SK-N-SH (cell line): ENCODE measurements at regions not wholly inside any gene's neighbourhood (a gene's known extent, or its start where the extent isn't known, plus 50 kb on each side); places are given as distances from the start of the nearest gene placed in this dataset.

Experiments
- CTCF ChIA-PET: fragments of 300-600, 350-600 bp; formaldehyde crosslinking; extraction: SDS; loops from one replicate; lab custom pipeline; 2021; lab: Yijun Ruan, JAX
- POLR2A ChIA-PET: fragments of 350-600 bp; sonication (Branson Sonifier 250); formaldehyde crosslinking; extraction: SDS; loops from one replicate; lab custom pipeline; 2020; ENCODE audit warnings: antibody characterized with exemption, inconsistent platforms; lab: Yijun Ruan, JAX
- DNase-seq: peaks from one replicate; pipeline ENCODE4 v3.0.0; 2012
- H2AFZ ChIP-seq: fragments of 200-600 bp; sonication (generic); 2 replicates; pipeline ENCODE4 v1.8.1; 2016; ENCODE audit warnings: antibody characterized with exemption, mild to moderate bottlenecking, low read depth
- H3F3A ChIP-seq: fragments of 200-600 bp; sonication (generic); replicated peaks from 2 replicates; pipeline ENCODE3; 2016; ENCODE audit warnings: antibody characterized with exemption, mild to moderate bottlenecking; ENCODE audit not compliant: insufficient read depth
- H3K27ac ChIP-seq, 2 experiments: fragments of 200-500 bp in 1 of 2; fragments of 200-600 bp in 1 of 2; sonication (Bioruptor generic) in 1 of 2; sonication (generic), shearing (Covaris generic) in 1 of 2; 2 replicates each; pipeline versions ENCODE4 v1.5.1 to v1.6.1; 2014 to 2016; ENCODE audit warnings: low read depth in 2 of 2, inconsistent platforms in 1 of 2, low read length in 1 of 2, mild to moderate bottlenecking in 1 of 2, mixed read lengths in 1 of 2
- H3K27me3 ChIP-seq: fragments of 200-600 bp; sonication (generic), shearing (Covaris generic); 2 replicates; pipeline ENCODE4 v1.6.1; 2016; ENCODE audit warnings: mixed run types; ENCODE audit not compliant: insufficient read depth
- H3K36me3 ChIP-seq, 2 experiments: fragments of 200-500 bp in 1 of 2; fragments of 200-600 bp in 1 of 2; sonication (Bioruptor generic) in 1 of 2; sonication (generic) in 1 of 2; replicated peaks in 1 of 2; 2 replicates each; pipeline versions ENCODE3 to v1.5.1; 2014 to 2016; ENCODE audit warnings: low read length in 1 of 2, mild to moderate bottlenecking in 1 of 2; ENCODE audit not compliant: insufficient read depth in 2 of 2, control insufficient read depth in 1 of 2
- H3K4me1 ChIP-seq, 2 experiments: fragments of 200-500 bp in 1 of 2; fragments of 200-600 bp in 1 of 2; sonication (Bioruptor generic) in 1 of 2; sonication (generic), shearing (Covaris generic) in 1 of 2; 2 replicates each; pipeline versions ENCODE4 v1.5.1 to v1.6.1; 2014 to 2016; ENCODE audit warnings: low read depth in 1 of 2, low read length in 1 of 2, mixed run types in 1 of 2; ENCODE audit not compliant: insufficient read depth in 2 of 2, control insufficient read depth in 1 of 2
- H3K4me2 ChIP-seq: fragments of 200-600 bp; sonication (generic), shearing (Covaris generic); 2 replicates; pipeline ENCODE4 v1.6.1; 2017; ENCODE audit warnings: mixed run types
- H3K4me3 ChIP-seq, 2 experiments: fragments of 200-500 bp in 1 of 2; fragments of 200-600 bp in 1 of 2; sonication (Bioruptor generic) in 1 of 2; sonication (generic), shearing (Covaris generic) in 1 of 2; 2 replicates each; pipeline versions ENCODE4 v1.5.1 to v1.8.1; 2014 to 2016; ENCODE audit warnings: low read depth in 2 of 2, inconsistent platforms in 1 of 2, low read length in 1 of 2, mild to moderate bottlenecking in 1 of 2, mixed read lengths in 1 of 2, moderate library complexity in 1 of 2
- H3K79me2 ChIP-seq: fragments of 200-600 bp; sonication (generic); 2 replicates; pipeline ENCODE4 v1.8.1; 2017; ENCODE audit warnings: mild to moderate bottlenecking; ENCODE audit not compliant: insufficient read depth
- H3K9ac ChIP-seq: fragments of 200-600 bp; sonication (generic); 2 replicates; pipeline ENCODE4 v1.6.1; 2017; ENCODE audit warnings: mixed run types
- H3K9me2 ChIP-seq: fragments of 200-600 bp; sonication (generic); 2 replicates; pipeline ENCODE4 v1.6.1; 2017; ENCODE audit warnings: mixed run types
- H3K9me3 ChIP-seq: fragments of 200-600 bp; sonication (generic); 2 replicates; pipeline ENCODE4 v1.6.1; 2017; ENCODE audit warnings: mixed run types, mild to moderate bottlenecking, moderate library complexity
- H4K20me1 ChIP-seq: fragments of 200-600 bp; sonication (generic); 2 replicates; pipeline ENCODE4 v1.6.1; 2017; ENCODE audit warnings: mild to moderate bottlenecking, mixed run types; ENCODE audit not compliant: insufficient read depth
- ELF1 ChIP-seq: IDR thresholded peaks from 2 replicates; pipeline ENCODE4 v1.4.0; 2012
- EZH2phosphoT487 ChIP-seq: fragments of 200-600 bp; sonication (generic); IDR thresholded peaks from 2 replicates; pipeline ENCODE4 v1.6.1; 2017; ENCODE audit warnings: low read depth, mixed run types, mild to moderate bottlenecking, antibody characterized with exemption, moderate library complexity, borderline replicate concordance
- FOXJ3 ChIP-seq: sonication (generic); formaldehyde crosslinking; IDR thresholded peaks from 2 replicates; pipeline ENCODE4 v1.5.1; 2020; ENCODE audit warnings: mild to moderate bottlenecking, missing genetic modification reagents
- FOXM1 ChIP-seq: IDR thresholded peaks from 2 replicates; pipeline ENCODE4 v1.4.0; 2012; ENCODE audit warnings: low read depth, mild to moderate bottlenecking
- MXI1 ChIP-seq: IDR thresholded peaks from 2 replicates; pipeline ENCODE4 v1.6.1; 2012; ENCODE audit warnings: mild to moderate bottlenecking, low read depth, low read length, improper control_type of control experiment
- NFIC ChIP-seq: IDR thresholded peaks from 2 replicates; pipeline ENCODE4 v1.4.0; 2012; ENCODE audit warnings: borderline replicate concordance
- RAD21 ChIP-seq: IDR thresholded peaks from 2 replicates; pipeline ENCODE4 v1.6.1; 2012; ENCODE audit warnings: mild to moderate bottlenecking, low read length
- RCOR1 ChIP-seq: fragments of 150-350 bp; IDR thresholded peaks from 2 replicates; pipeline ENCODE4 v1.6.1; 2017; ENCODE audit warnings: antibody characterized with exemption, low read length
- RFX5 ChIP-seq: IDR thresholded peaks from 2 replicates; pipeline ENCODE4 v1.6.1; 2012; ENCODE audit warnings: mild to moderate bottlenecking, improper control_type of control experiment, low read length
- SMC3 ChIP-seq: IDR thresholded peaks from 2 replicates; pipeline ENCODE4 v1.6.1; 2012; ENCODE audit warnings: low read depth, low read length, improper control_type of control experiment
- TAF1 ChIP-seq: IDR thresholded peaks from 2 replicates; pipeline ENCODE4 v1.6.1; 2012; ENCODE audit warnings: low read depth, mild to moderate bottlenecking, low read length, moderate library complexity, borderline replicate concordance
- TCF12 ChIP-seq: IDR thresholded peaks from 2 replicates; pipeline ENCODE4 v1.4.0; 2012
- WGBS: methylation state at CpG from one replicate; pipeline ENCODE4 v1.1.6; 2017; ENCODE audit warnings: low lambda C conversion rate; 5-methylcytosine and 5-hydroxymethylcytosine counted together
- TF ChIP-seq, protein P1 (sequence below): IDR thresholded peaks from 2 replicates; pipeline ENCODE4 v1.4.0; 2012; ENCODE audit warnings: low read depth, borderline replicate concordance
- TF ChIP-seq, protein P2 (sequence below): fragments of 150-350 bp; IDR thresholded peaks from 2 replicates; pipeline ENCODE4 v1.6.1; 2017; ENCODE audit warnings: antibody characterized with exemption, low read length, low read depth, borderline replicate concordance
- TF ChIP-seq, protein P3 (sequence below): IDR thresholded peaks from 2 replicates; pipeline ENCODE4 v1.4.0; 2012; ENCODE audit warnings: low read depth
- TF ChIP-seq, protein P4 (sequence below): fragments of 200-600 bp; sonication (generic); IDR thresholded peaks from 2 replicates; pipeline ENCODE4 v1.6.1; 2017; ENCODE audit warnings: antibody characterized with exemption, mild to moderate bottlenecking, moderate library complexity

DNA sequence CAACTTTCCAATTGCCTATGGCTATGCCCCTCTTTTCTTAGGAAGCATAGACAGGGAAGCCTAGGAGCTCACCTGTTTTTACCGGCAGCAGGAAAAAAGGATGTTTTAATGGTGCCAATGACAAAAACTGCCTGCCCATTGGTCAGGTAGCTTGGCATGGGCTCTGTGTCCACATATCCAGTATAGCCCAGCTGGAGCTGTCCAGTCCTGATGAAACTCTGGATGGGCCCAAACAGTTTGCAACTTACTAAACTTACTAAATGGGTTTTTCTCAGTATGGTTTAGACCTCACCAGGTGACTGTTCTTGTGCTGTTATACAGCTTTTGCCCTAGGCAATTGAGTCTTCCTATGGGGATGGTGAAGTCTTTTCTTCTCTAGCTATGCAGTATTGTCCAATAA lies 711.2 kb downstream of the AMY1C start:
- H3K27me3 ChIP-seq: no peaks in the 10 kb centered on the region
- H4K20me1 ChIP-seq: no peaks in the 10 kb centered on the region
- no peak overlapping the region for H2AFZ ChIP-seq
- H3K4me2 ChIP-seq: no peak overlapping the region
- H3K9me2 ChIP-seq: no peaks in the 10 kb centered on the region
- ChIA-PET CTCF (no interaction called here), POLR2A (no interaction called here)
- no peak for TF ChIP-seq MXI1
- TF ChIP-seq, protein P1, sequence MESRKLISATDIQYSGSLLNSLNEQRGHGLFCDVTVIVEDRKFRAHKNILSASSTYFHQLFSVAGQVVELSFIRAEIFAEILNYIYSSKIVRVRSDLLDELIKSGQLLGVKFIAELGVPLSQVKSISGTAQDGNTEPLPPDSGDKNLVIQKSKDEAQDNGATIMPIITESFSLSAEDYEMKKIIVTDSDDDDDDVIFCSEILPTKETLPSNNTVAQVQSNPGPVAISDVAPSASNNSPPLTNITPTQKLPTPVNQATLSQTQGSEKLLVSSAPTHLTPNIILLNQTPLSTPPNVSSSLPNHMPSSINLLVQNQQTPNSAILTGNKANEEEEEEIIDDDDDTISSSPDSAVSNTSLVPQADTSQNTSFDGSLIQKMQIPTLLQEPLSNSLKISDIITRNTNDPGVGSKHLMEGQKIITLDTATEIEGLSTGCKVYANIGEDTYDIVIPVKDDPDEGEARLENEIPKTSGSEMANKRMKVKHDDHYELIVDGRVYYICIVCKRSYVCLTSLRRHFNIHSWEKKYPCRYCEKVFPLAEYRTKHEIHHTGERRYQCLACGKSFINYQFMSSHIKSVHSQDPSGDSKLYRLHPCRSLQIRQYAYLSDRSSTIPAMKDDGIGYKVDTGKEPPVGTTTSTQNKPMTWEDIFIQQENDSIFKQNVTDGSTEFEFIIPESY: no peak
- no peak overlapping the region for H3K4me3 ChIP-seq
- no peak overlapping the region for H3K27ac ChIP-seq
- H3K36me3 ChIP-seq: no peaks in the 10 kb centered on the region
- no peaks in the 10 kb centered on the region for H3K9me3 ChIP-seq
- H3K9ac ChIP-seq: no peak overlapping the region
- H3K4me1 ChIP-seq: no peaks in the 10 kb centered on the region
- no peaks in the 10 kb centered on the region for H3K79me2 ChIP-seq
- 60% methylated on average over 1 of the region's 1 CpG for WGBS
- H3F3A ChIP-seq: no peaks in the 10 kb centered on the region
- DNase-seq: no peak

DNA sequence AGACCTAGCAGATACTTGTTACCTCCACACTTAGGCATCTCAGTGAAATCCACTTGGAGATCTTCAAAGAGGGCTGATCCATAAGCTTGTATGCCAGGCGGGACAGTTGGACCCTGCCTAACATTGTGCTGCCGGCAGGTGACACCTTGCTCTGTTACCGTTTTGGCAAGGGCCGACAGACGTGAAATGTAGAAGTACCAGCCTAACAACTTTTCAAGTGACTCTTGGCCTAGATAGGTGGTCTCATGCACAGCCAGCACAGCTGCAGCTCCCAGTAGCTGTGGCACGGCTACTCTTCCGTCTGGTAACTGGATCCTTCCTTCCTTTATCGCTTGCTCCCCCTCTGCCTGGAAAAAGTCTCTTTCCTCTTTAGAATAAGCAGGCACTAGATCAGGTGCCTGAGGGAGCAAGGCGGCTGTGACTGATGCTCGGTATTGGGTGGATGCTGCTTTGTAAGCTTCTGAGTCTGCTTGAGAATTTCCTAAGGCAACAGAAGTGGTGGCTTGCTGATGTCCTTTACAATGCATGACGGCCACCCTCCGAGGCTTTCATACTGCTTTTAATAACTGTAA lies 713.5 kb downstream of the AMY1C start:
- no peaks in the 10 kb centered on the region for H3K27me3 ChIP-seq
- TF ChIP-seq TCF12 (no peak), RAD21 (no peak), NFIC (no peak), RFX5 (no peak), ELF1 (no peak), RCOR1 (no peak), FOXM1 (no peak), EZH2phosphoT487 (no peak), TAF1 (no peak), SMC3 (no peak), FOXJ3 (CRISPR knock-in tag) (no peak)
- TF ChIP-seq, protein P2, sequence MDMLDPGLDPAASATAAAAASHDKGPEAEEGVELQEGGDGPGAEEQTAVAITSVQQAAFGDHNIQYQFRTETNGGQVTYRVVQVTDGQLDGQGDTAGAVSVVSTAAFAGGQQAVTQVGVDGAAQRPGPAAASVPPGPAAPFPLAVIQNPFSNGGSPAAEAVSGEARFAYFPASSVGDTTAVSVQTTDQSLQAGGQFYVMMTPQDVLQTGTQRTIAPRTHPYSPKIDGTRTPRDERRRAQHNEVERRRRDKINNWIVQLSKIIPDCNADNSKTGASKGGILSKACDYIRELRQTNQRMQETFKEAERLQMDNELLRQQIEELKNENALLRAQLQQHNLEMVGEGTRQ: no peak
- TF ChIP-seq, protein P3, sequence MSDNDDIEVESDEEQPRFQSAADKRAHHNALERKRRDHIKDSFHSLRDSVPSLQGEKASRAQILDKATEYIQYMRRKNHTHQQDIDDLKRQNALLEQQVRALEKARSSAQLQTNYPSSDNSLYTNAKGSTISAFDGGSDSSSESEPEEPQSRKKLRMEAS: no peak
- TF ChIP-seq, protein P4, sequence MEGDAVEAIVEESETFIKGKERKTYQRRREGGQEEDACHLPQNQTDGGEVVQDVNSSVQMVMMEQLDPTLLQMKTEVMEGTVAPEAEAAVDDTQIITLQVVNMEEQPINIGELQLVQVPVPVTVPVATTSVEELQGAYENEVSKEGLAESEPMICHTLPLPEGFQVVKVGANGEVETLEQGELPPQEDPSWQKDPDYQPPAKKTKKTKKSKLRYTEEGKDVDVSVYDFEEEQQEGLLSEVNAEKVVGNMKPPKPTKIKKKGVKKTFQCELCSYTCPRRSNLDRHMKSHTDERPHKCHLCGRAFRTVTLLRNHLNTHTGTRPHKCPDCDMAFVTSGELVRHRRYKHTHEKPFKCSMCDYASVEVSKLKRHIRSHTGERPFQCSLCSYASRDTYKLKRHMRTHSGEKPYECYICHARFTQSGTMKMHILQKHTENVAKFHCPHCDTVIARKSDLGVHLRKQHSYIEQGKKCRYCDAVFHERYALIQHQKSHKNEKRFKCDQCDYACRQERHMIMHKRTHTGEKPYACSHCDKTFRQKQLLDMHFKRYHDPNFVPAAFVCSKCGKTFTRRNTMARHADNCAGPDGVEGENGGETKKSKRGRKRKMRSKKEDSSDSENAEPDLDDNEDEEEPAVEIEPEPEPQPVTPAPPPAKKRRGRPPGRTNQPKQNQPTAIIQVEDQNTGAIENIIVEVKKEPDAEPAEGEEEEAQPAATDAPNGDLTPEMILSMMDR: no peak
- TF ChIP-seq, all 33 proteins: peak for 0
- DNase-seq: no peak
- Histone ChIP-seq H3K9me2 (no peaks in the 10 kb centered on the region), H3K27ac (no peak overlapping the region), H3K79me2 (no peaks in the 10 kb centered on the region), H3K4me1 (no peaks in the 10 kb centered on the region), H3K36me3 (no peaks in the 10 kb centered on the region), H3K9ac (no peak overlapping the region), H3F3A (no peaks in the 10 kb centered on the region), H3K9me3 (no peaks in the 10 kb centered on the region), H3K4me3 (no peak overlapping the region), H3K4me2 (no peak overlapping the region), H2AFZ (no peak overlapping the region), H4K20me1 (no peaks in the 10 kb centered on the region)
- CTCF ChIA-PET: no interaction called here
- 64% methylated on average over 8 of the region's 12 CpGs for WGBS
- POLR2A ChIA-PET: no interaction called here
